Spleen (tissue), 7 donors: ENCODE measurements at regions not wholly inside any gene's neighbourhood (a gene's known extent, or its start where the extent isn't known, plus 50 kb on each side); places are given as distances from the start of the nearest gene placed in this dataset.

ENCODE experiments used
- POLR2A ChIP-seq, 3 donors: fragments of 450-650 bp; IDR thresholded peaks; one replicate each; pipeline ENCODE4 v1.5.1; 2017; ENCODE audit warnings: antibody characterized with exemption in 3 of 3, mild to moderate bottlenecking in 1 of 3
- TF ChIP-seq, protein P1 (sequence below), 11 experiments: fragments of 200-600 bp in 7 of 11; fragments of 450-650 bp in 4 of 11; sonication (generic) in 4 of 11; IDR thresholded peaks in 8 of 11; conservative IDR thresholded peaks in 3 of 11; 1 replicate in 7 of 11; 2 replicates in 4 of 11; pipeline versions ENCODE4 v1.4.0 to v1.8.0; 2016 to 2021; ENCODE audit warnings: antibody characterized with exemption in 11 of 11, inconsistent platforms in 4 of 11, mild to moderate bottlenecking in 1 of 11
- donor health status: DM: no; HTN: no; CAD: no; lungs with moderate emphysema.
- donor health status: DM: no; HTN: no; CAD: no.
- donor health status: DM: no; HTN: no; CAD: no.

DNA sequence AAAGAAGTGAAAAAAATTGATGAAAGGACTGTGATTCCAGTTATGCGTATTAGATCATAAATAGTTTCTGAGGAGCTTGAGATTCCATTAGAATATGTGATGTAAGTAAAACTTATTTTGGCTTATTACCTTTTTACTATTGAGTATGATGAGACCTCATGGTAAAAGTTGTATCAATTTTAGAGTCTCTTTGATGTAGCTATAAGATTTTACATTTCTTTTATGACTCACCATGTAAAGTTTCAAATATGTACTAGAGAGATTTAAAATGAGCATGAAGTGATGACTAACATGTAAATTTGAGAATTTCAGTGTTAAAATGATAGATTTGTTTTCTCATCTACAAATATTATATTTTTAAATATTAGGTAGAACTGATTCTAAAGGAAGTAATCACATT is 276.5 kb downstream of the OTUD1 start:
- TF ChIP-seq, protein P1, sequence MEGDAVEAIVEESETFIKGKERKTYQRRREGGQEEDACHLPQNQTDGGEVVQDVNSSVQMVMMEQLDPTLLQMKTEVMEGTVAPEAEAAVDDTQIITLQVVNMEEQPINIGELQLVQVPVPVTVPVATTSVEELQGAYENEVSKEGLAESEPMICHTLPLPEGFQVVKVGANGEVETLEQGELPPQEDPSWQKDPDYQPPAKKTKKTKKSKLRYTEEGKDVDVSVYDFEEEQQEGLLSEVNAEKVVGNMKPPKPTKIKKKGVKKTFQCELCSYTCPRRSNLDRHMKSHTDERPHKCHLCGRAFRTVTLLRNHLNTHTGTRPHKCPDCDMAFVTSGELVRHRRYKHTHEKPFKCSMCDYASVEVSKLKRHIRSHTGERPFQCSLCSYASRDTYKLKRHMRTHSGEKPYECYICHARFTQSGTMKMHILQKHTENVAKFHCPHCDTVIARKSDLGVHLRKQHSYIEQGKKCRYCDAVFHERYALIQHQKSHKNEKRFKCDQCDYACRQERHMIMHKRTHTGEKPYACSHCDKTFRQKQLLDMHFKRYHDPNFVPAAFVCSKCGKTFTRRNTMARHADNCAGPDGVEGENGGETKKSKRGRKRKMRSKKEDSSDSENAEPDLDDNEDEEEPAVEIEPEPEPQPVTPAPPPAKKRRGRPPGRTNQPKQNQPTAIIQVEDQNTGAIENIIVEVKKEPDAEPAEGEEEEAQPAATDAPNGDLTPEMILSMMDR (IDR thresholded peaks at IDR 0.05 in 8 of 11, conservative IDR thresholded peaks at IDR 0.05 in 3 of 11), result no peak
- TF ChIP-seq POLR2A (IDR thresholded peaks at IDR 0.05), result no peak
